ENCODE measurements at regions not wholly inside any gene's neighbourhood (a gene's known extent, or its start where the extent isn't known, plus 50 kb on each side); places are given as distances from the start of the nearest gene placed in this dataset.
"Not testable (repeated sequence)": the region's sequence is repeated elsewhere in the genome, so short reads cannot be mapped to it uniquely, and the experiment has no call there.

DNA sequence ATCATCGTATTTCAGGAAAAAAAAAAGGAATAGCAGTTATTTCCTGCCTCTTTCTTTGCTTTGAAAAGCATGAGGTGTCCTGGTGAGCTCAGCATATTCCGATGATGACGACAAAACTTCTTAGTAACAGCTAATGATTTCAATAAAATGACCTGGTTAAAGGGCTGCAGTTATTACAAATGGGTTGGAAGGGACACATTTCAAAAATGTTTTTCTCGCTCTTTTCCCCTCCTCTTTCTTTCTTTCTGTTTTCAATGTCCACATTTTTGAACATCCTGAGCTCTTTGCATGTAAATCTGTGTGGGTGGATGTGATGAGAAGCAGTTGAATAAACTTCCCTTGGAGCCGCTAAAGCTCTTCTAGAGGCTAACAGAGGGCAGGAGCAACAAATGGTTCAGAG is 186.8 kb upstream of the SLC27A6 start:
- no peak for DNase-seq (ENCODE audit: insufficient read length, low spot score)
- FAIRE-seq = no peak

DNA sequence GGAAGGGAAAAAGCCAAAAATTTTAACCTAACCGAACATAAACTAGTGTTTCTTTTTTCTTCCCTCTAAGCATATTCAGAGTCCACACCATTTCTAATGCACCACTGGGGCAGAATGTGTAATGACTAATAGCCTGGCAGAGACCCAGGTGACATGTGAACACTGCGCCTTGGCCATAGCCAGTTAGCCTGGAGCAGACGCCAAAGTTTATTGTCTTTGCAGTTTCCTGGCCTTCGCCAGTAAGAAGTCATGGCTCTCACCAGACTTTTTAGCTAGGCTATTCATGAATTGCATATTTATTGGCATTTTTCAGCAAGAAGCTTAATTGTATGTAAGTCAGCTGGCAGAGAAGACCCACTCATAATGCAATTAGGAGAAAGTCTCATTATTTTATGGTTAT is 182.8 kb upstream of the SLC27A6 start:
- FAIRE-seq = no peak
- DNase-seq (ENCODE audit: insufficient read length, low spot score) = peak; percentile 6

DNA sequence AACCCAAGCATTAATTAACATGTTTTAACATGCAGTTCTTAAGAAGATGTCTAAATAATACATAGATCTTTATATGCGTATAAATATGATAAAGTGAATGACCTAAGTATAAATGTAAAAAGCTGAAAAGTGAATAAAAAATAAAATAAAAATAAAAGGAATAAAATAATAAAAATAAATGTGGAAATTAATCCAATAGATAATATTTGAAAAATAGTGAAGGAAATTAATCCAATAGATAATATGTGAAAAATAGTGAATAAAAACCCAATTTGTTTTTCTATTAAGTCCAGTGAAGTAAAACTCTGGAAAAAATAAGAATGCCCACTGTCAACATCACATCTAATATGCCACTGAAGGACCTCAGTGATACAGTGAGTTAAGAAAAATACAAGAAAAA is 180.6 kb upstream of the SLC27A6 start:
- DNase-seq (ENCODE audit: insufficient read length, low spot score) (no peak), FAIRE-seq (no peak)

DNA sequence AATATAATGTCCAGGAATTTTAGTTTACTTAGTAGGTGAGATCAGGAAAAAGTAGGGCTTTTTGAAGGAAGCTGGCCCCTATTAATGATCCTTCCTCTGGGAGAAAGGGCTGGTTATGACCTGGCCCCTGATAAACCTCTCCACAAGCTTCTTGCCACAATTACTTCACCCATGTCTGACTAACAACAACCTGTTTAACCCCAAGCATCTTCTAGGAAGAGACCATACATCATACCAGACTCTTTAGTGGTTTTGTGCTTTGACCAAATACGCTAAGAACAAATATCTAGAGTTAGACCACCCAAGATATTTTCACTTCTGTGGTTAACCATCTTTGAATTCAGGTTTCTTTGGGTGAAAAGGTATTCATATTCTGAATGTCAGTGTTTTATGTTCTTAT is 174.0 kb upstream of the SLC27A6 start:
- no peak for FAIRE-seq

DNA sequence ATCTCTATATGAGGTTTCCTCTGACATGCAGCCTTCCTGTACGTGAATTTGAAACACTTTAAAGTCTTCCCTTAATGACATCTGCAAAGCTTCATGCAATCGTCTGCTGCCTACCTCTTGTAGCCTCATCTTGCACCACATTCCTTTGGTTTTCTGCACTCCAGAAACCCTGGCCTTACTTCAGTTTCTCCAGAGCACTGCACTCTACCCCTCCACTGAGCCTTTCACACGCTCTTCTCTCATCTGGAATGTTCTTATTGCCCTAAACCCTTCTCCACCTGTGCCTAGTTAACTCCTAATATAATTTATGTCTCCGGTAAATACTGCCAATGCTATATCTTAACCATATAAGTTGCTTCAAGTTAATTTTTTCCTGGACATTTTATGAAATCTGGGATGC is 168.8 kb upstream of the SLC27A6 start:
- FAIRE-seq = no peak

More for the DNA sequence above, 174.0 kb upstream of the SLC27A6 start:
- DNase-seq (ENCODE audit: insufficient read length, low spot score) = no peak

DNA sequence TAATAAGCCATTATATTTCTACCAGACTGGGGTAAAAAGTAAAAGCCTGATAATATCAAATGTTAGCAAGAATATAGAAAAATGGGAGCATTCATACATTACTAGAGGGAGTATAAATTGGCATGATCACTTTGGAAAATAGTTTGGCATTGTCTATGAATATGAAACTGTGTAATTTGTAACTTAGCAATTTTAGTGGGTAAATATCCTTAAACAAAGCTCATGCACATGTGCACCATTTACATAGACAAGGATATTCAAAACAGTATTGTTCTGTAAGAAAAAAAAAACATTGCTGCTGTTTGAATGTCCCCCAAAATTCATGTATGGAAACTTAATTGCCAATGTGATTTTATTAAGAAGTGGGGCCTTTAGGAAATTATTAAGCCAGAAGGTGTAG is 166.4 kb upstream of the SLC27A6 start:
- no peak for DNase-seq (ENCODE audit: insufficient read length, low spot score)
- FAIRE-seq = no peak

More for the DNA sequence above, 168.8 kb upstream of the SLC27A6 start:
- no peak for DNase-seq (ENCODE audit: insufficient read length, low spot score)

DNA sequence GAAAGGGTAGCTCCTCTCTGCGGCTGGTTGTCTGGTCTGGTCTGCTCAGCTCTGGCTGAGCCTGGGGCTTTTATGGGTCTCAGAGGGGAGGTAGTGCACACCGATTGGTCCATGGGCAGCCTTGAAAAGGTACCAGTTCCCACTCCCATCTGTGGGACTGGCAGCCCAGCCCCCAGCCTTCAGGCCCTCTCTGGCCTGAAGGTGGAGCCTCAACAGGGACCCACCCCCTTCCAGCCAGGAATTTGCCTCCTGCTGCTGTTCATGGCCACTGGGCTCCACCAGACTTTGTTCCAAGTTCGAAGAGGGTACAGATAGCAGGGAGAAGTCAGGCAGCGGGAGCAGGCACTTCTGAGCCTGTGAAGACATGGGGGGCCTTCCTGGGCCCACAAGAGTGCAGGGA is 165.3 kb upstream of the SLC27A6 start:
- FAIRE-seq (no peak), DNase-seq (ENCODE audit: insufficient read length, low spot score) (no peak)

DNA sequence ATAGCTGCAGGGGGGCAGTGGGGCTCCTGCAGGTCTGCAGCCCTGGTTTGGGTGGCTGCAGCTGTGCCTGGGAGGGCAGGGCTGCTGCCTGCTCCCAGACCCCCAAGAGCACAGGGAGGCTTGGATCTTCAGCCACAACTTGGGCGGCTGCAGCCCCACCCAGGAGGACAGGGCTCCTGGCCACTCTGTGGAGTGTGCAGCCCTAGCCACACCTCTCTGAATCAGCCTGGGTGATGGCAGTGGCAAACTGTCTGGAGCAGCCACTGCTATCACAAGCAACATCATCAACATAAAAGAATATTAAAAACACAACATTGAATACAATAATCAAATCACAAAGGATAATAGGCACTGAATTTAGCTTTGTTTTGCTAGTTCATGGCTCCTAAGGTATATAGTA is 164.9 kb upstream of the SLC27A6 start:
- no peak for FAIRE-seq

DNA sequence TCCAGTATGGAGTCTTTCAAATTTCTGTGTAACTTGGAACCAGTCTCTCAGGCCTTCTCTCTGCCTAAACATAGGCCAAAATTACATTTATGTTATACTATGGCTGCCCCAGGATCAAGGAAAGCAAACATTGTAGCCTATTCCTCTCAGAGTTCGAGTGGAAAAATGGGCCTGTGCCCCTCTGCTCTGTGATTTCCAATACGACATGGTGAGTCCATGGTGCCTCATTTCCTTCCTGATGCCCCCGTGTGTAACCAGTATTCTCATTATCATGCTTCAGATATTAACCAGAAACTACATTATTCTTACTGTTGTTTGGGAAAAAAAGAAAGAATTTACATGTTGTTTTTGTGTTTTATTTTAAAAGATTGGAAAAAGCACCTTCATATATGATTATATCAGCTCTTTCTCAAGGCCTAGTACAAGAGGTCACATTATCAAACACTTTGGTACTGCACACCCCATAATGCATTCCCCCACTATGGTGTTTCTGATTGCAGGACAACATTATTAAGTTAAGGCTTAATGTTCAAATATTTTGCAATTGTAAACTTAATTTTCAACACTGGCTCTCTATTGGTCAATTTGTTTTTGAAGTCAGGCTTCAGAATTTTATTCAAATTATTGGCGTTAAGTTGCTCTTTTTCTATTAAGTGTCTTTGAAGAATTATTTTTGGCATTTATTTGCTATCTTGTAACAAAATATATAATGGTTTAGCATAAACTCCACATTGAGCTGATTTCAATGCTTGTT is 151.8 kb upstream of the SLC27A6 start:
- DNase-seq (ENCODE audit: insufficient read length, low spot score) (no peak), FAIRE-seq (no peak)

More for the DNA sequence above, 164.9 kb upstream of the SLC27A6 start:
- no peak for DNase-seq (ENCODE audit: insufficient read length, low spot score)

DNA sequence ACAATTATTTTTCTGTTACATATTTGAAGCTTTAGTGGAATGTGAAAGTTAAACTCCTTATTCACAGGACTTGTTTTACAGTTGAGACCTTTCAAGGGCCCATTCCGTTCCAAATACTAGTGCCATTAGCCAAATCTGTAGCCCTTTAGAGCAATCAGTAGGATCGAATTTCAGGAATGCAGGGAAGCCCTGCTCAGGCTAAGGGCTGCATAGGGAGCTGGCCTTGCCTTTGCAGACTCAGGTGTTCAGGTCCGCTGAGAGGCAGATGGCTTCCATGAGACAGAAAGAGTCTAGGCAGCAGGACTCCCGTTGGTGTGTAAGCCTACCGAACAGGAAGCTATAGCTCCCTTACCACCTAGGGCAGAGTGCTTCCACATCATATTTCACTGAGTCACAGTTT is 150.1 kb upstream of the SLC27A6 start:
- DNase-seq (ENCODE audit: insufficient read length, low spot score) (no peak), FAIRE-seq (no peak)

DNA sequence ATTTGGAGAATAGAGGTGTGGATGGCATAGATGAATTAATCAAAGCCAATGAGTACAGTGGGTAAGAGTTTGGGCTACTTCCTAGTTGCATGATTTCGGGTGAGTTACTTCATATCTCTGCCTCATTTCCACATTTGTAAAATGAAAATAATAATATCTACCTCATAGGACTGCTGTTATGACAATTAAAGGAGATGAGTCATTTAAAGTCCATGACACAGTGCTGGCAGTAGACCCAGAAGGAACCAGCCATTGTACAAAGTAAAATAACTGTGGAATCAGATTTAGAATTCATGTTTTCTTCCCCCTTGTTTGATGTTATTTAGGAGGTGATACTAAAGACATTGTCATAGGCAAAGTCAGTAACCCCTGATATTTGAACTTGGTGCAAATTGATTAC is 139.5 kb upstream of the SLC27A6 start:
- FAIRE-seq (no peak), DNase-seq (ENCODE audit: insufficient read length, low spot score) (no peak)

DNA sequence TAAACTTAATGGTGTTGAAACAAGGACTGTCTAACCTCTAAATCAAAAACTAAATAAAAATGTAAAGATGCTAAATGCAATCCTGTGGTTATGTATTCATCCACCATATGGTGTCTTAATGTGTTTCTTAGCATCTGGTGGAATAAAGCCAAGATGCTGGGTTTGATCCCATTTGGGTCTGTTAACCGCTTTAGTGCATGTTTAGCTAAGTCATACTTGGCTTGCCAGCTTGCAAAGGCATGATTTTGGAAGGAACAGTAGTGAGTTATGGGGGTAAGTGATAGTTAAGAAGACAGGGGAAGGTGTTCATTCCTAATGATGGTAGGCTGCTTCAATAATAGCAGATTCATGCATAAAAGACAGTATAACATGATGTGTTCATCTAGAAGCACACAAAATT is 139.0 kb upstream of the SLC27A6 start:
- FAIRE-seq (no peak), DNase-seq (ENCODE audit: insufficient read length, low spot score) (no peak)

DNA sequence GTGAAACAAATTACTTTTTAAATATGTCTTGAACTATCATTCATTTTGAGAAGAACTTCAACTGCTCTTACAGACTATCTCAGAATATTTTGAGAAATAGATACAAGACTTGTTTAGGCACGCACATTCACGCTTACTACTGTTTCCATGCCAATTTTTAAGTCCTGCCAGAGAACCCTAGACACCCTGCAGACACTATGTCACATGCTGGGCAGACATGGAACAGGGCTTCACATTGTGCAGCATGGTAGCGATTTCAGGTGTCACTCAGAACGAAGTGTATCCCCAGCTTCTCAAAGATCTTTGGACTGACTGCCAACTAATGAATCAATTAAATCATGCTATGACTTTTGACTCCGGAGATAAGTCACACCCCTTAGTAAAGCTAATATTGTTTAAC is 128.7 kb upstream of the SLC27A6 start:
- no peak for FAIRE-seq
- DNase-seq (ENCODE audit: insufficient read length, low spot score) = no peak

DNA sequence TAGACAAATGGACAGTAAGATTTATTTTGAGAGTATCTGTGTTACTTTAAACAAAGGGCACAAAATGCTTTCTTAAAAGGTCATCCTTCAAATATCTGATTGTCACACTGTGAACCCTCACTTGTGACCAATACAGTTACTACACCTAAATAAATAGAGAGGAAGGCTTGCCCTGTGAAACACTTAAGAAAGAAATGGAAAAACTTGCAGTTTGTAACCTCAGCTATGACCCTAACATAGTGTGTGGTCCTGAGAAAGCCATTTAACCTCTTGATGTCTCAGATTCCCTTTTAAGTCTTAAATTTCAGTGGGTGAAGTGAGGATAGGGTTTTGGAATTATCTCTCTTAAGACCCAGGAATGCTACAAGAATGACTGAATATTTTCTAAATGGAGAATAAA is 126.7 kb upstream of the SLC27A6 start:
- no peak for FAIRE-seq
- DNase-seq (ENCODE audit: insufficient read length, low spot score) = no peak

DNA sequence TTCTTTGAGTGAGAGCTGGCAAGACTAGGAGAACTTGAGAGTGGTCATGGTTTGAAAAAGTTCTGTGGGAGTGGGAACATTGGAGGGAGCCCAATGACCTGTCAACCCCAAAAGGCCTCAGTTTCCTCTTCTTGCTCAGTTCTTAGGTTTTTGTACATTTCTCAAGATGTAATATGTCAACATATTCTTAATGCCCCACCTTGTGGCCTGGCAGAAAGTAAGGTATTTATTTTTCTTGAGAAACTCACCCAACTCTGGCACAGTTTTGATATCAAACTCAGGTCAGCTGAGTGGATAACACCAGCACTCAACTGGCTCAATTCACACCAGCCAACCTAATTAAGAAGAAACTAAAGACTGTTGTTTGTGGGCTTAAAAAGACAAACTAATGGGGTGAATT is 123.0 kb upstream of the SLC27A6 start:
- DNase-seq (ENCODE audit: insufficient read length, low spot score) (no peak), FAIRE-seq (no peak)

DNA sequence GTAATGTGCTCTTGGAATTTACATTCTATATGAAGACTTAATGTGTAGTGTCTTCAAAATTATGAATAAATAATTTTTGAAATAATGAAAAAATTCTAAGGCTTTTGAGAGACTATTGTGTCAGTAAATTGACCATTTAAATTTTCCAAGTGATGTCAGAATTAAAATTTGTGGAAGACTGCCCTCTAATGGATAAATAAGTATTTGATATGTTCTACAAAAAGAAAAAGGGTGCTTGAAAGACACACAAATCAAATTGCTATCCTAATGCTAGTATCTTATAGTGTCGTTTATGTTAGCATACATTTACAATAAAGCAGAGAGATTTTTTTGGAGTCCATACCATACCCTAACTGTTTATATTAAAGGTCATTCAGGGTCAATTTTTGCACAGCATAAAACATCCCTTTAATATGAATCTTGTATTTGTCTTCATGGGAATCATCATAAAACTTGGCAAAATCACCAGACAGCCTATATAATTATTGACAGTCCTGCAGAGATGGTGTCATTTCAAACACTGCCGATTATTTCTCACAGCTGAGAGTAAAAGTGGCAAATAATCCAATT is 120.8 kb upstream of the SLC27A6 start:
- FAIRE-seq = no peak

DNA sequence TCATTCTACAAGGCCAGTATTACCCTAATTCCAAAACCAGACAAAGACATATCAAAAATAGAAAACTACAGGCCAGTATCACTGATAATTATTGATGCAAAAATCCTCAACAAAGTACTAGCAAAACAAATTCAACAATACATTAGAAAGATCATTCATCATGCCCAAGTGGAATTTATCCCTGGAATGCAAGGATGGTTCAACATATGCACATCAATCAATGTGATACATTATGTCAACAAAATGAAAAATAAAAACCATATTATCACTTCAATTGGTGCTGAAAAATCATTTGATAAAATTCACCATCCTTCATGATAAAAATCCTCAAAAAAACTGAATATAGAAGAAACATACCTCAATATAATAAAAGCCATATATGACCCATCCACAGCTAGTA is 115.2 kb upstream of the SLC27A6 start:
- FAIRE-seq (no peak), DNase-seq (ENCODE audit: insufficient read length, low spot score) (no peak)

More for the DNA sequence above, 120.8 kb upstream of the SLC27A6 start:
- DNase-seq (ENCODE audit: insufficient read length, low spot score) = peak; percentile 5

DNA sequence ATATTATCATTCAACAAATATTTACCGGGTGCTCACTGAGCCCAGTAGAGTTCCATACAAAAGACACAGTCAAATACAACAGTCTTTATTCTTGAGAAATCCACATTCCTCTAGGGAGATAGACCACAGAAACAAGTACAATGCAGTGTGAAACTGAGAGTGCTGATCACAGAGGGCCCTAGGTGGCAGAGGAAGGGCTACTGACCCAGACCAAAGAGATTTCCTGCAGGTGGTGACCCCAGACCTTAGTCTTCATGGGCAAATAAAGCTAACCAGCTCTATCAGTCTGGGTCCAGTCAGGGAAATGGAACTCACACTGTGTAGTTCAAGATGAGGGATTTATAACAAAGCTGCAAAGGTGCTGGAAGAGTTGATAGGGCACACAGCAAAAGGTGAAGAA is 110.4 kb upstream of the SLC27A6 start:
- DNase-seq (ENCODE audit: insufficient read length, low spot score) (no peak), FAIRE-seq (no peak)

DNA sequence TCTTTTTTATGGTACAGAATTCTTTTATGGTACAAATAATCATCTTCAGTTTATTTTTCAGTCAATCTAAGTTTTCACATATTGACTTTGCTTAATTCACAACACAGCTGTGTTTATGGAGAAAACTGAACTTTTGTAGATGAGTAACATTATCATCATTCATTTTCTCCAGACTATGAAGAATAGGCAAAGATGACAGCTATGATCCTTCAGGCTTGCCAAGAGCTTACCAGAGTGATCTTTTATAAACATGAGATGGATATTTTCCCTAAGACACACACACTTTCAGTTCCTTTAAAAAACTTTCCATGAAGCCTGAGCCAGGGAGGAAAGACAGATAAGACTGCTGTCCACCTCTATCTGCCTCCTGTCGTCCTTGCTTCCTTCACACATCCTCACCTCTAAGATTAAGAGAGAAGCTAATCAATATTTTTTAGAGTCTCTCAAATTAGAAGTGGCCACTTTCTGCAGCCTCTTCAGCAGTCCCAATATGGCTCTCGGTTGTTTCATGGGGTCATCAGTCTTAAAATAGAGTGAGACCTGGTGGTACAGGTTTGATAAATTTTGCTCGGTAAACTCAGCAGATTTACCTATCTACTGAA is 108.1 kb upstream of the SLC27A6 start:
- FAIRE-seq (no peak), DNase-seq (ENCODE audit: insufficient read length, low spot score) (no peak)

DNA sequence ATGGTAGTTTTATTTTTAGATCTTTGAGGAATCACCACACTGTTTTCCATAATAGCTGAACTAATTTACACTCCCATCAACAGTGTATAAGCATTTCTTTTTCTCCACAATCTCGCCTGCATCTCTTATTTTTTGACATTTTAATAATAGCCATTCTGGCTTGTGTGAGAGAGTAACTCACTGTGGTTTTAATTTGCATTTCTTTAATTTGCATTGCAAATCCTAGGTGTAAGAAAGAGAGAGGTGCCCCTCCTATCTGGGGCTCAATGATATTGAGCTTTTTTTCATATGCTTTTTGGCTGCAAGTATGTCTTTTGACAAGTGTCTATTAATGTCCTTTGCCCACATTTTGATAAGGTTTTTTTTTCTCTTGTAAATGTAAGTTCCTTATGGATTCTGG is 106.3 kb upstream of the SLC27A6 start:
- no peak for FAIRE-seq
- DNase-seq (ENCODE audit: insufficient read length, low spot score) = no peak

DNA sequence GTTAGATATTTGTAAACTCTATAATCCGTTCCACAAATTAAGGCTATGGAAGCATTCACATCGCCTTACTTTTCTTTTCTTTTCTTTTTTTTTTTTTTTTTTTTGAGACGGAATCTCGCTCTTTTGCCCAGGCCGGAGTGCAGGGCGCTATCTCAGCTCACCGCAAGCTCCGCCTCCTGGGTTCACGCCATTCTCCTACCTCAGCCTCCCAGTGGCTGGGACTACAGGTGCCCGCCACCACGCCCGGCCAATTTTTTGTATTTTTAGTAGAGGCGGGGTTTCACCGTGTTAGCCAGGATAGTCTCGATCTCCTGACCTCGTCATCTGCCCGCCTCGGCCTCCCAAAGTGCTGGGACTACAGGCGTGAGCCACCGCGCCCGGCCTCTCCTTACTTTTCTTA is 104.1 kb upstream of the SLC27A6 start:
- not testable (repeated sequence) for FAIRE-seq; DNase-seq (ENCODE audit: insufficient read length, low spot score)

DNA sequence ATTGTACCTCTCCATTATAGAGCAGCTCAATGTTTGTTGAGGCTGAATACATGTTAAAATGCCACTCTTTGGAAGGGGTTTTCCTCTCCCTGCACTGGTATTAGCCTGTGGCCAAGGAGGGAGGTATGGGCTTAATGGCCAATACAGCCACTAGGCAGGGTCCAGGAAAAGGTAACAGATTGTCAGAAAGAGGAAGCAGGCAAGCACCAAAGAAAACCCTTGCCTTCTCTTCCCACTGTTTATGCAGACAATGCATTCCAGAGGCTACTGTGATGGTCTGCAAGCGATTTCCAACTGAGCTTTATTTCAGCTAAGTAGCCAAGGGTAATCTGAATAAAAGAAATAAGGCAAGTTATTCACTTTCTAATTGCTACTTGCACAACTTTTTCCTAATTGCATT is 95.3 kb upstream of the SLC27A6 start:
- FAIRE-seq = no peak

More for the DNA sequence above, 95.3 kb upstream of the SLC27A6 start:
- DNase-seq (ENCODE audit: insufficient read length, low spot score) = no peak
